ENCODE measurements at regions not wholly inside any gene's neighbourhood (a gene's known extent, or its start where the extent isn't known, plus 50 kb on each side); places are given as distances from the start of the nearest gene placed in this dataset.
A peak's percentile ranks its signal among the peaks of the same experiment; 100 is the strongest.

GRCh38 chr10:25661632-25662031, 272.4 kb upstream of the MYO3A start:
- no peak for TF ChIP-seq CTCF (IDR thresholded peaks at IDR 0.05; ENCODE audit: poor library complexity)
- TF ChIP-seq EZH2phosphoT487 (IDR thresholded peaks at IDR 0.05; ENCODE audit: low read depth, severe bottlenecking, unreplicated experiment): no peak
- TF ChIP-seq EZH2 (IDR thresholded peaks at IDR 0.05; ENCODE audit: borderline replicate concordance): no peak
- no peaks in the 10 kb centered on the region for H3K4me1 ChIP-seq (ENCODE audit: insufficient read depth)
- no peaks in the 10 kb centered on the region for H3K9me2 ChIP-seq (replicated peaks; ENCODE audit: insufficient read depth)
- no peaks in the 10 kb centered on the region for H3K9me3 ChIP-seq (ENCODE audit: low read depth)
- no peaks in the 10 kb centered on the region for H3K36me3 ChIP-seq (replicated peaks; ENCODE audit: insufficient read depth, low read depth)
- H3K79me2 ChIP-seq: no peaks in the 10 kb centered on the region
- no peak overlapping the region for H3K27ac ChIP-seq
- WGBS (ENCODE audit: low lambda C conversion rate, missing lambda C conversion rate): 48% methylated on average over 3 of the region's 3 CpGs
- H4K20me1 ChIP-seq (ENCODE audit: insufficient read depth, poor library complexity, severe bottlenecking): no peaks in the 10 kb centered on the region
- H3K4me2 ChIP-seq: no peak overlapping the region
- H3K27me3 ChIP-seq: no peaks in the 10 kb centered on the region
- H3K4me3 ChIP-seq: no peak overlapping the region
- H2AFZ ChIP-seq: no peak overlapping the region
- no peak for DNase-seq (ENCODE audit: low spot score)

- Histone ChIP-seq H3K27ac (no peak overlapping the region), H3K9me2 (replicated peaks; ENCODE audit: insufficient read depth) (no peaks in the 10 kb centered on the region), H2AFZ (no peak overlapping the region), H3K79me2 (no peaks in the 10 kb centered on the region), H3K4me1 (ENCODE audit: insufficient read depth) (no peaks in the 10 kb centered on the region), H3K9me3 (ENCODE audit: low read depth) (no peaks in the 10 kb centered on the region), H3K4me2 (no peak overlapping the region), H4K20me1 (ENCODE audit: insufficient read depth, poor library complexity, severe bottlenecking) (no peaks in the 10 kb centered on the region), H3K27me3 (no peaks in the 10 kb centered on the region), H3K4me3 (no peak overlapping the region), H3K36me3 (replicated peaks; ENCODE audit: insufficient read depth, low read depth) (no peaks in the 10 kb centered on the region)
- TF ChIP-seq EZH2phosphoT487 (IDR thresholded peaks at IDR 0.05; ENCODE audit: low read depth, severe bottlenecking, unreplicated experiment) (no peak), CTCF (IDR thresholded peaks at IDR 0.05; ENCODE audit: poor library complexity) (no peak), EZH2 (IDR thresholded peaks at IDR 0.05; ENCODE audit: borderline replicate concordance) (no peak)
- WGBS (ENCODE audit: low lambda C conversion rate, missing lambda C conversion rate): 42% methylated on average over 3 of the region's 3 CpGs
- peak; percentile 16 for DNase-seq (ENCODE audit: low spot score)
Observed at GRCh38 chr10:25666276-25666675, 267.8 kb upstream of the MYO3A start.

GRCh38 chr10:25675204-25675603, 258.8 kb upstream of the MYO3A start:
- H3K36me3 ChIP-seq (replicated peaks; ENCODE audit: insufficient read depth, low read depth): no peaks in the 10 kb centered on the region
- H3K79me2 ChIP-seq: no peaks in the 10 kb centered on the region
- H3K27ac ChIP-seq: no peak overlapping the region
- no peaks in the 10 kb centered on the region for H3K9me3 ChIP-seq (ENCODE audit: low read depth)
- H3K4me1 ChIP-seq (ENCODE audit: insufficient read depth): no peaks in the 10 kb centered on the region
- no peaks in the 10 kb centered on the region for H3K27me3 ChIP-seq
- H3K4me2 ChIP-seq: no peak overlapping the region
- TF ChIP-seq EZH2 (IDR thresholded peaks at IDR 0.05; ENCODE audit: borderline replicate concordance) (no peak), CTCF (IDR thresholded peaks at IDR 0.05; ENCODE audit: poor library complexity) (no peak), EZH2phosphoT487 (IDR thresholded peaks at IDR 0.05; ENCODE audit: low read depth, severe bottlenecking, unreplicated experiment) (no peak)
- no peaks in the 10 kb centered on the region for H3K9me2 ChIP-seq (replicated peaks; ENCODE audit: insufficient read depth)
- no peaks in the 10 kb centered on the region for H4K20me1 ChIP-seq (ENCODE audit: insufficient read depth, poor library complexity, severe bottlenecking)
- no peak overlapping the region for H3K4me3 ChIP-seq
- no peak for DNase-seq (ENCODE audit: low spot score)
- H2AFZ ChIP-seq: no peak overlapping the region
- WGBS (ENCODE audit: low lambda C conversion rate, missing lambda C conversion rate): 96% methylated on average over 7 of the region's 7 CpGs

- TF ChIP-seq CTCF (IDR thresholded peaks at IDR 0.05; ENCODE audit: poor library complexity): no peak
- TF ChIP-seq EZH2 (IDR thresholded peaks at IDR 0.05; ENCODE audit: borderline replicate concordance): no peak
- TF ChIP-seq EZH2phosphoT487 (IDR thresholded peaks at IDR 0.05; ENCODE audit: low read depth, severe bottlenecking, unreplicated experiment): no peak
- Histone ChIP-seq H3K9me2 (replicated peaks; ENCODE audit: insufficient read depth) (no peaks in the 10 kb centered on the region), H3K79me2 (no peaks in the 10 kb centered on the region), H4K20me1 (ENCODE audit: insufficient read depth, poor library complexity, severe bottlenecking) (no peaks in the 10 kb centered on the region), H3K27ac (no peak overlapping the region), H3K4me2 (no peak overlapping the region), H3K4me1 (ENCODE audit: insufficient read depth) (no peaks in the 10 kb centered on the region), H2AFZ (no peak overlapping the region), H3K36me3 (replicated peaks; ENCODE audit: insufficient read depth, low read depth) (no peaks in the 10 kb centered on the region), H3K9me3 (ENCODE audit: low read depth) (no peaks in the 10 kb centered on the region), H3K27me3 (no peaks in the 10 kb centered on the region), H3K4me3 (no peak overlapping the region)
- WGBS (ENCODE audit: low lambda C conversion rate, missing lambda C conversion rate): 94% methylated on average over 1 of the region's 1 CpG
- no peak for DNase-seq (ENCODE audit: low spot score)
Observed at GRCh38 chr10:25675615-25676014, 258.4 kb upstream of the MYO3A start.

Measured in hepatocyte (in vitro differentiated cells).